HepG2 (cell line): ENCODE measurements at regions not wholly inside any gene's neighbourhood (a gene's known extent, or its start where the extent isn't known, plus 50 kb on each side); places are given as distances from the start of the nearest gene placed in this dataset.

Source experiments
- ATAC-seq: fragments of 200-7000 bp; cut with Tn5 transposase; 3 replicates; pipeline ENCODE4 v1.9.1; 2020; ENCODE audit warnings: mild to moderate bottlenecking, moderate library complexity
- BruUV-seq: library from RNA; stranded (reverse); fragments of 400-500 nt; replicated peaks from 2 replicates; lab custom pipeline; 2021; lab: Mats Ljungman, UMichigan
- CTCF ChIA-PET: fragments of 300-600 bp; formaldehyde crosslinking; extraction: SDS; loops from one replicate; lab custom pipeline; 2021; ENCODE audit warnings: low total read pairs, inconsistent platforms, low intra/inter-chr PET ratio; lab: Yijun Ruan, JAX
- POLR2A ChIA-PET: fragments of 350-600 bp; sonication (Branson Sonifier 250); formaldehyde crosslinking; loops from one replicate; lab custom pipeline; 2020; ENCODE audit warnings: antibody characterized with exemption, inconsistent platforms; lab: Yijun Ruan, JAX
- DNase-seq: peaks from one replicate; pipeline ENCODE4 v3.0.0-alpha.2; 2015; ENCODE audit warnings: low spot score
- FAIRE-seq: peaks from 3 replicates; lab custom pipeline; 2011; peaks lifted over from hg19 to GRCh38; lab: Jason Lieb, UNC
- H2AFZ ChIP-seq: one replicate; pipeline ENCODE4 v1.6.1; 2011; ENCODE audit warnings: low read length, inconsistent platforms
- H3K27ac ChIP-seq: fragments of 300-600 bp; 3 replicates; pipeline ENCODE4 v1.8.0; 2011; ENCODE audit warnings: mixed run types, mild to moderate bottlenecking, mixed read lengths, low read length, inconsistent platforms; ENCODE audit not compliant: insufficient read depth; ENCODE audit errors: extremely low read length
- H3K27me3 ChIP-seq, 2 experiments: fragments of 200-600 bp in 1 of 2; 2 replicates in 1 of 2; 3 replicates in 1 of 2; pipeline versions ENCODE4 v1.6.0 to v1.8.0; 2011; ENCODE audit warnings: low read length in 2 of 2, mild to moderate bottlenecking in 2 of 2, moderate library complexity in 2 of 2, inconsistent platforms in 1 of 2; ENCODE audit not compliant: insufficient read depth in 2 of 2, control insufficient read depth in 1 of 2
- H3K36me3 ChIP-seq, 2 experiments: fragments of 200-600 bp in 1 of 2; replicated peaks in 1 of 2; 2 replicates in 1 of 2; 3 replicates in 1 of 2; pipeline versions ENCODE4 v1.5.1 to v1.8.0; 2011; ENCODE audit warnings: low read length in 2 of 2, inconsistent platforms in 1 of 2; ENCODE audit not compliant: insufficient read depth in 2 of 2, control insufficient read depth in 1 of 2
- H3K4me1 ChIP-seq: 2 replicates; pipeline ENCODE4 v1.5.1; 2012; ENCODE audit warnings: low read length, inconsistent platforms; ENCODE audit not compliant: insufficient read depth
- H3K4me2 ChIP-seq: 2 replicates; pipeline ENCODE4 v1.6.0; 2011; ENCODE audit warnings: low read depth, low read length, inconsistent platforms
- H3K4me3 ChIP-seq, 3 experiments: fragments of 200-600 bp in 1 of 3; sonication (generic), shearing (Covaris generic) in 1 of 3; replicated peaks in 1 of 3; 2 replicates each; pipeline ENCODE4 v1.5.1; 2011 to 2016; ENCODE audit warnings: low read length in 3 of 3, inconsistent platforms in 2 of 3, low read depth in 2 of 3, mild to moderate bottlenecking in 2 of 3, control low read depth in 1 of 3, mixed read lengths in 1 of 3; ENCODE audit not compliant: insufficient read depth in 1 of 3
- H3K79me2 ChIP-seq: one replicate; pipeline ENCODE4 v1.6.1; 2011; ENCODE audit warnings: low read length, inconsistent platforms; ENCODE audit not compliant: insufficient read depth
- H3K9ac ChIP-seq: 2 replicates; pipeline ENCODE4 v1.6.0; 2011; ENCODE audit warnings: mild to moderate bottlenecking, low read depth, low read length, inconsistent platforms; ENCODE audit not compliant: insufficient read depth
- H3K9me3 ChIP-seq: 2 replicates; pipeline ENCODE4 v1.5.1; 2012; ENCODE audit warnings: mild to moderate bottlenecking, low read length
- H4K20me1 ChIP-seq: 2 replicates; pipeline ENCODE4 v1.6.0; 2011; ENCODE audit warnings: inconsistent platforms, mild to moderate bottlenecking, low read length, moderate library complexity; ENCODE audit not compliant: insufficient read depth
- CEBPB ChIP-seq: IDR thresholded peaks from 2 replicates; pipeline ENCODE4 v1.6.1; 2011; ENCODE audit warnings: low read depth, low read length, improper control_type of control experiment, borderline replicate concordance
- CENPT ChIP-seq: sonication (generic); formaldehyde crosslinking; IDR thresholded peaks from 2 replicates; pipeline ENCODE4 v1.8.0; 2022; ENCODE audit warnings: low read depth, mild to moderate bottlenecking, moderate library complexity, missing genetic modification reagents
- KDM4B ChIP-seq: sonication (generic); formaldehyde crosslinking; IDR thresholded peaks from 2 replicates; pipeline ENCODE4 v1.4.0; 2020; ENCODE audit warnings: missing genetic modification reagents
- ZNF572 ChIP-seq: sonication (generic); formaldehyde crosslinking; IDR thresholded peaks from 2 replicates; pipeline ENCODE4 v1.5.1; 2020; ENCODE audit warnings: mild to moderate bottlenecking, missing genetic modification reagents
- ZNF879 ChIP-seq: sonication (generic); formaldehyde crosslinking; IDR thresholded peaks from 2 replicates; pipeline ENCODE4 v1.8.1; 2023; ENCODE audit warnings: missing genetic modification reagents
- ZSCAN12 ChIP-seq: sonication (generic); formaldehyde crosslinking; IDR thresholded peaks from 2 replicates; pipeline ENCODE4 v1.9.0; 2021; ENCODE audit warnings: mild to moderate bottlenecking, missing genetic modification reagents
- WGBS: methylation state at CpG from one replicate; pipeline ENCODE4 v1.1.6; 2017; ENCODE audit warnings: low lambda C conversion rate; 5-methylcytosine and 5-hydroxymethylcytosine counted together
- in situ Hi-C: cut with HindIII; loops from 2 replicates; pipeline ENCODE4 v1.10.0; 2017; ENCODE audit warnings: low pct_unique_long_range_greater_than_20kb; ENCODE audit not compliant: extremely low pct_ligation_motif_present
- intact Hi-C: fragments of 100-400 bp; cut with micrococcal nuclease; formaldehyde crosslinking; loops from one replicate; pipeline ENCODE4 v1.10.0; 2022; ENCODE audit not compliant: unreplicated experiment
- TF ChIP-seq, protein P1 (sequence below): sonication (generic); formaldehyde crosslinking; IDR thresholded peaks from 2 replicates; pipeline ENCODE4 v1.5.0; 2020; ENCODE audit warnings: missing genetic modification reagents, mild to moderate bottlenecking, borderline replicate concordance

DNA sequence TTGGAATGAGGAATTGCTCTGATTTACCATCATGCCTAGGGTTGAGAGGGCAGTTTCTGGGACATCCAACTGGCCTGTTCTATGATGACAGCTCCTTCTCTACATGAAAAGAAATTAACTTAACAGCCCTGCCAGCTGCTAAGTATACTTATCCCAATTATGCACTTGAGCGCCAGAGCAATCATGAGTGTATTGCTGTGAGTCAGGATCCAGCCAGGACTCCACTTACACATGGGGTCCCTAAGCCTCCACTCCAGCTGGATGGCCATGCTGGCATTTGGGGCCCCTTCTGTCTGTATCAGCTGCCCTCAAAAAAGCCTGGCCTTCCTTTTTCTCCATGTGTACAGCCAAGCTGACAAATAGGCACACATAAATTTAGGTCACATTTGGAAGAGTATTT lies 481.9 kb downstream of the TMX3 start:
- H3K79me2 ChIP-seq, result no peaks in the 10 kb centered on the region
- no peaks in the 10 kb centered on the region; the same call in 1 of the 2 replicates for H3K9me3 ChIP-seq
- intact Hi-C loops, result no loop called here
- 0% methylated on average over 1 of the region's 1 CpG for WGBS
- in situ Hi-C loops, result no loop called here
- POLR2A ChIA-PET, result no interaction called here
- no peaks in the 10 kb centered on the region for H3K36me3 ChIP-seq
- ATAC-seq (no peak), DNase-seq (no peak), FAIRE-seq (no peak)
- no peak overlapping the region for H3K4me2 ChIP-seq
- H3K27ac ChIP-seq, result no peak overlapping the region
- H2AFZ ChIP-seq, result no peak overlapping the region
- H3K27me3 ChIP-seq, result no peaks in the 10 kb centered on the region
- CTCF ChIA-PET, result no interaction called here
- H3K4me1 ChIP-seq, result no peaks in the 10 kb centered on the region
- no TSS peak for BruUV-seq
- TF ChIP-seq, protein P1, sequence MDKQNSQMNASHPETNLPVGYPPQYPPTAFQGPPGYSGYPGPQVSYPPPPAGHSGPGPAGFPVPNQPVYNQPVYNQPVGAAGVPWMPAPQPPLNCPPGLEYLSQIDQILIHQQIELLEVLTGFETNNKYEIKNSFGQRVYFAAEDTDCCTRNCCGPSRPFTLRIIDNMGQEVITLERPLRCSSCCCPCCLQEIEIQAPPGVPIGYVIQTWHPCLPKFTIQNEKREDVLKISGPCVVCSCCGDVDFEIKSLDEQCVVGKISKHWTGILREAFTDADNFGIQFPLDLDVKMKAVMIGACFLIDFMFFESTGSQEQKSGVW, result no peak
- TF ChIP-seq KDM4B (CRISPR knock-in tag) (no peak), ZNF572 (no peak), CEBPB (no peak)
- no peak overlapping the region for H3K4me3 ChIP-seq
- no peak overlapping the region for H3K9ac ChIP-seq
- no peaks in the 10 kb centered on the region for H4K20me1 ChIP-seq

DNA sequence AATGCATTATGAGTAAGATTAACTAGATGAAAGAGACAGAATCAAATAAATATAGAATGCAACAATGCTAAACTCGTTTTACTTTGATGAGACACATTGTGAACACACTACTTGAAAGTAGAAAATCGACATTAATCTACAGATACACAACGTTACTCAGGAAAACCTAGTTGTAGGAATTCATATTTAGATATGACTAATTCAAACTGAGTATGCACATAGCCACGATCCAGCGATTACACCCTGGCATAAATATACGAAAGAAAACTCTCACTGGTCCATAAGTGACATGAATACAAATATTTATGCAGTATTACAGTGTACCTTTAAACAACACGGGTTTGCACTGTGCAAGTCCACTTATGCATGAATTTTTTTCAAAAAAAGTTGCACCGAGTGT lies 485.6 kb downstream of the TMX3 start:
- POLR2A ChIA-PET, result no interaction called here
- in situ Hi-C loops, result no loop called here
- intact Hi-C loops, result no loop called here
- no peak for ATAC-seq
- no peak overlapping the region for H3K4me2 ChIP-seq
- no peaks in the 10 kb centered on the region for H4K20me1 ChIP-seq
- 0% methylated on average over 8 of the region's 8 CpGs for WGBS
- BruUV-seq, result no TSS peak
- H3K79me2 ChIP-seq, result no peaks in the 10 kb centered on the region
- no peak overlapping the region for H2AFZ ChIP-seq
- no peak overlapping the region for H3K9ac ChIP-seq
- no peak for TF ChIP-seq CENPT (CRISPR knock-in tag)
- no peak for TF ChIP-seq ZSCAN12
- no peak for TF ChIP-seq ZNF879
- TF ChIP-seq, all 625 proteins: peak for 0
- Histone ChIP-seq H3K9me3 (no peaks in the 10 kb centered on the region; the same call in 1 of the 2 replicates), H3K27ac (no peak overlapping the region), H3K36me3 (no peaks in the 10 kb centered on the region), H3K27me3 (no peaks in the 10 kb centered on the region), H3K4me3 (no peak overlapping the region), H3K4me1 (no peaks in the 10 kb centered on the region)
- FAIRE-seq, result no peak
- CTCF ChIA-PET, result no interaction called here
- no peak for DNase-seq
